Stomach smooth muscle (tissue), 2 donors: ENCODE measurements at regions not wholly inside any gene's neighbourhood (a gene's known extent, or its start where the extent isn't known, plus 50 kb on each side); places are given as distances from the start of the nearest gene placed in this dataset.

ENCODE experiments used
- H3K27ac ChIP-seq: one replicate; pipeline ENCODE4 v1.7.0; 2013; ENCODE audit warnings: mild to moderate bottlenecking, low read length, inconsistent platforms
- H3K27me3 ChIP-seq, 2 donors: one replicate each; pipeline ENCODE4 v1.7.0; 2013; ENCODE audit warnings: low read length in 2 of 2; ENCODE audit not compliant: insufficient read depth in 2 of 2, control insufficient read depth in 1 of 2
- H3K36me3 ChIP-seq, 2 donors: one replicate each; pipeline ENCODE4 v1.7.0; 2013; ENCODE audit warnings: low read length in 2 of 2; ENCODE audit not compliant: control insufficient read depth in 2 of 2, insufficient read depth in 2 of 2
- H3K4me1 ChIP-seq: one replicate; pipeline ENCODE4 v1.7.0; 2013; ENCODE audit warnings: low read length; ENCODE audit not compliant: control insufficient read depth, insufficient read depth
- H3K4me3 ChIP-seq, 2 donors: one replicate each; pipeline ENCODE4 v1.7.0; 2013; ENCODE audit warnings: low read length in 2 of 2
- H3K9ac ChIP-seq, 2 donors: one replicate each; pipeline ENCODE4 v1.7.0; 2013; ENCODE audit warnings: low read length in 2 of 2, mild to moderate bottlenecking in 1 of 2
- H3K9me3 ChIP-seq, 2 donors: one replicate each; pipeline ENCODE4 v1.7.0; 2013; ENCODE audit warnings: low read length in 2 of 2; ENCODE audit not compliant: control insufficient read depth in 2 of 2
- donor health status: healthy.
- donor health status: Pancreatic carcinoma.

- H3K9me3 ChIP-seq: no peaks in the 10 kb centered on the region
- no peaks in the 10 kb centered on the region for H3K36me3 ChIP-seq
- H3K27me3 ChIP-seq: no peaks in the 10 kb centered on the region
- H3K4me3 ChIP-seq: no peak overlapping the region
- no peak overlapping the region for H3K9ac ChIP-seq
- H3K27ac ChIP-seq: no peak overlapping the region
- H3K4me1 ChIP-seq: no peaks in the 10 kb centered on the region
These were observed 119.0 kb upstream of the RASSF8 start for GRCh38 chr12:25839470-25839869.

GRCh38 chr12:25840678-25841465, 117.6 kb upstream of the RASSF8 start:
- Histone ChIP-seq H3K9ac (no peak overlapping the region), H3K27me3 (no peaks in the 10 kb centered on the region), H3K4me1 (no peaks in the 10 kb centered on the region), H3K9me3 (no peaks in the 10 kb centered on the region), H3K27ac (no peak overlapping the region), H3K36me3 (no peaks in the 10 kb centered on the region), H3K4me3 (no peak overlapping the region)

- no peak overlapping the region for H3K4me3 ChIP-seq
- no peak overlapping the region for H3K9ac ChIP-seq
- no peaks in the 10 kb centered on the region for H3K36me3 ChIP-seq
- H3K9me3 ChIP-seq: no peaks in the 10 kb centered on the region
- no peak overlapping the region for H3K27ac ChIP-seq
- no peaks in the 10 kb centered on the region for H3K27me3 ChIP-seq
- no peaks in the 10 kb centered on the region for H3K4me1 ChIP-seq
These were observed 116.2 kb upstream of the RASSF8 start for GRCh38 chr12:25842254-25842653.

- no peaks in the 10 kb centered on the region for H3K27me3 ChIP-seq
- H3K4me1 ChIP-seq: no peaks in the 10 kb centered on the region
- no peak overlapping the region for H3K4me3 ChIP-seq
- H3K27ac ChIP-seq: no peak overlapping the region
- H3K9me3 ChIP-seq: no peaks in the 10 kb centered on the region
- no peak overlapping the region for H3K9ac ChIP-seq
- H3K36me3 ChIP-seq: no peaks in the 10 kb centered on the region
These were observed 114.5 kb upstream of the RASSF8 start for GRCh38 chr12:25843976-25844375.

- Histone ChIP-seq H3K27ac (no peak overlapping the region), H3K9me3 (no peaks in the 10 kb centered on the region), H3K4me3 (no peak overlapping the region), H3K9ac (no peak overlapping the region), H3K27me3 (no peaks in the 10 kb centered on the region), H3K4me1 (no peaks in the 10 kb centered on the region), H3K36me3 (no peaks in the 10 kb centered on the region)
These were observed 113.1 kb upstream of the RASSF8 start for GRCh38 chr12:25845415-25845814.

- H3K9ac ChIP-seq: no peak overlapping the region
- no peaks in the 10 kb centered on the region for H3K4me1 ChIP-seq
- H3K4me3 ChIP-seq: no peak overlapping the region
- H3K36me3 ChIP-seq: no peaks in the 10 kb centered on the region
- no peak overlapping the region for H3K27ac ChIP-seq
- H3K27me3 ChIP-seq: no peaks in the 10 kb centered on the region
- no peaks in the 10 kb centered on the region for H3K9me3 ChIP-seq
These were observed 105.7 kb upstream of the RASSF8 start for GRCh38 chr12:25852792-25853191.

- Histone ChIP-seq H3K4me3 (no peak overlapping the region), H3K36me3 (no peaks in the 10 kb centered on the region), H3K9ac (no peak overlapping the region), H3K27me3 (no peaks in the 10 kb centered on the region), H3K27ac (no peak overlapping the region), H3K9me3 (no peaks in the 10 kb centered on the region), H3K4me1 (no peaks in the 10 kb centered on the region)
These were observed 105.0 kb upstream of the RASSF8 start for GRCh38 chr12:25853316-25854095.

- Histone ChIP-seq H3K9me3 (no peaks in the 10 kb centered on the region), H3K27ac (no peak overlapping the region), H3K36me3 (no peaks in the 10 kb centered on the region), H3K4me1 (no peaks in the 10 kb centered on the region), H3K9ac (no peak overlapping the region), H3K27me3 (no peaks in the 10 kb centered on the region), H3K4me3 (no peak overlapping the region)
These were observed 103.5 kb upstream of the RASSF8 start for GRCh38 chr12:25854991-25855390.

GRCh38 chr12:25855716-25856115, 102.8 kb upstream of the RASSF8 start:
- H3K27me3 ChIP-seq: no peaks in the 10 kb centered on the region
- H3K9ac ChIP-seq: no peak overlapping the region
- H3K27ac ChIP-seq: no peak overlapping the region
- no peaks in the 10 kb centered on the region for H3K4me1 ChIP-seq
- no peak overlapping the region for H3K4me3 ChIP-seq
- no peaks in the 10 kb centered on the region for H3K36me3 ChIP-seq
- no peaks in the 10 kb centered on the region for H3K9me3 ChIP-seq

GRCh38 chr12:25859976-25860375, 98.5 kb upstream of the RASSF8 start:
- Histone ChIP-seq H3K4me1 (no peaks in the 10 kb centered on the region), H3K9me3 (no peaks in the 10 kb centered on the region), H3K4me3 (no peak overlapping the region), H3K27ac (no peak overlapping the region), H3K36me3 (no peaks in the 10 kb centered on the region), H3K27me3 (no peaks in the 10 kb centered on the region), H3K9ac (no peak overlapping the region)

GRCh38 chr12:25861226-25861625, 97.3 kb upstream of the RASSF8 start:
- no peak overlapping the region for H3K4me3 ChIP-seq
- H3K27me3 ChIP-seq: no peaks in the 10 kb centered on the region
- H3K9ac ChIP-seq: no peak overlapping the region
- no peaks in the 10 kb centered on the region for H3K36me3 ChIP-seq
- no peaks in the 10 kb centered on the region for H3K9me3 ChIP-seq
- H3K4me1 ChIP-seq: no peaks in the 10 kb centered on the region
- H3K27ac ChIP-seq: no peak overlapping the region
